ENCODE measurements at regions not wholly inside any gene's neighbourhood (a gene's known extent, or its start where the extent isn't known, plus 50 kb on each side); places are given as distances from the start of the nearest gene placed in this dataset.

DNA sequence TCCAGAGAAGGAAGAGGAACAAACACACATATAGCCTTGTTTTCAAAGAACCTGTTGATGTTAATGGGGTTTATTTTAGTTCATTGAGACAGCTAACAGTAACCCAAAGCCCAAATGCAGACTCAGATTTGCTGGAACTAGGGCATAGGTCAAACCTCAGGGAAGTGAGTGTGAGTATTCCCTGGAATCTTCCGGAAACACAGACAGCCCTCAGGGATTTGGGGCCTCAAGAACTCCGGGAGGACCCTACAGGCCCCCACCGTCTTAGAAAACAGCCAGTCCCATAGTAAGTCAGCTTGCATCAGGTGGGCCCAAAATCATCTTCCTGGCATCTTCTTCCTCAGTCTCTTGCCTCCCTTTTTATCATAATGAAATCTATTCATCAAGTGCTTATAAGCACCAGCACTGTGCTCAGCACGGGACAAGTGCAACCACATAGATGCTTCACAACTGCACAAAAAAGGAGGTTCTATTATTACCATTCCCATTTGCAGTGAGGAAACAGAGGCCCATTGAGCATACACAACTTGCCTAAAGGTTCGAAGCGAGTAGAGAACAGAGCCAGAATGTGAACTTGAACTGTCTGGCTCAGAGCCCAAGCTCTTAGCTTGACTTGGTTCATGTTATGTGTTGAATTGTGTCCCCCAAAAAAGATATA is 50.2 kb upstream of the BCL11A start:
- H3K27ac ChIP-seq, result no peak overlapping the region

DNA sequence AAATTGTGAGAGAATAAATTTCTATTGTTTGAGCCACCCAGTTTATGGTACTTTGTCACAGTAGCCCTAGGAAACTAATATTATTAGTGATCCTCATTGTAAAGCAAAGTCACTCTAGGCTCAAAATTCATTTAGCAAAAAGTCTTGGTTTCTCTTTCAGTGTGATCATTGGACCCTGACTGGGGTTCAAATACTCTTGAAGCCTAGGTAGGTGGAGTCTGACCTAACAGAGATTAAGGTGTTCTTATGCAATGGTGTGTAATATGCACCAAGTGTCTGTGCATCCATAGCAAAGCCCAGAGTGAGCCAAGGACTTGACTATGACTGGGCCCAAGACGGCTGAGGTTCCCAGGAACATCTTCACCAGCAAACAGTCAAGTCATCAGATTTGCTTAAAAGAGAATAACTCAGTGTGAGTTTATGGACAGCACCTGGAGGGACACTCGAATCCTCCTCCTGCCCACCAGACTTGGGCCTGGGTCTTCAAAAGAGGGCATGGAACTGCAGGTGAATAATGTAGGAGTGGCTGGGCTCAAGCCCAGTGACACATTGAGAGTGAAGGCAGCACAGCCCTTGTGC is 51.1 kb upstream of the BCL11A start:
- TF ChIP-seq ZFX (IDR thresholded peaks at IDR 0.05), result no peak
- TF ChIP-seq, protein P1, sequence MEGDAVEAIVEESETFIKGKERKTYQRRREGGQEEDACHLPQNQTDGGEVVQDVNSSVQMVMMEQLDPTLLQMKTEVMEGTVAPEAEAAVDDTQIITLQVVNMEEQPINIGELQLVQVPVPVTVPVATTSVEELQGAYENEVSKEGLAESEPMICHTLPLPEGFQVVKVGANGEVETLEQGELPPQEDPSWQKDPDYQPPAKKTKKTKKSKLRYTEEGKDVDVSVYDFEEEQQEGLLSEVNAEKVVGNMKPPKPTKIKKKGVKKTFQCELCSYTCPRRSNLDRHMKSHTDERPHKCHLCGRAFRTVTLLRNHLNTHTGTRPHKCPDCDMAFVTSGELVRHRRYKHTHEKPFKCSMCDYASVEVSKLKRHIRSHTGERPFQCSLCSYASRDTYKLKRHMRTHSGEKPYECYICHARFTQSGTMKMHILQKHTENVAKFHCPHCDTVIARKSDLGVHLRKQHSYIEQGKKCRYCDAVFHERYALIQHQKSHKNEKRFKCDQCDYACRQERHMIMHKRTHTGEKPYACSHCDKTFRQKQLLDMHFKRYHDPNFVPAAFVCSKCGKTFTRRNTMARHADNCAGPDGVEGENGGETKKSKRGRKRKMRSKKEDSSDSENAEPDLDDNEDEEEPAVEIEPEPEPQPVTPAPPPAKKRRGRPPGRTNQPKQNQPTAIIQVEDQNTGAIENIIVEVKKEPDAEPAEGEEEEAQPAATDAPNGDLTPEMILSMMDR (conservative IDR thresholded peaks at IDR 0.05), result no peak
- no peak overlapping the region for H3K27ac ChIP-seq

More for the DNA sequence above, 50.2 kb upstream of the BCL11A start:
- TF ChIP-seq, protein P1 (conservative IDR thresholded peaks at IDR 0.05), result no peak
- TF ChIP-seq ZFX (IDR thresholded peaks at IDR 0.05), result no peak

DNA sequence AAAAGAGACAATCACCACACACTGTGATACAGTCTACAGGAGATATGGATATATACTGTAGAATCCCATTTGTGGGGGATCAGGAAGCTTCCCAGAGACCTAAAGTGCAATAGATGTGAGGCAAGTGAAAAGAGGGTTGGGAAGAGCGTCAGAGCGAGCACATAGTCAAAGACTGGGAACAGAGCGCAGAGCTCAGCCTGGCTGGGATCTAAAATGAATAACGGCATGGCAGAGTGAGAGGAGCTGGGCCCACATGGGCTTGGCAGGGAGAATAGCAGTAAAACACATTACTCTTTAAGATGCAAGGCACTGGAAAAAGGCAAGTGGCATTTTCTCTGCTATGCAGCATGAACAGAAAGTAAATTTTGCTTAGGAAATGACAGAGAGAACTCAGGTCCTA is 52.4 kb upstream of the BCL11A start:
- H3K27ac ChIP-seq, result no peak overlapping the region
- TF ChIP-seq ZFX (IDR thresholded peaks at IDR 0.05), result no peak
- TF ChIP-seq, protein P1 (conservative IDR thresholded peaks at IDR 0.05), result no peak

DNA sequence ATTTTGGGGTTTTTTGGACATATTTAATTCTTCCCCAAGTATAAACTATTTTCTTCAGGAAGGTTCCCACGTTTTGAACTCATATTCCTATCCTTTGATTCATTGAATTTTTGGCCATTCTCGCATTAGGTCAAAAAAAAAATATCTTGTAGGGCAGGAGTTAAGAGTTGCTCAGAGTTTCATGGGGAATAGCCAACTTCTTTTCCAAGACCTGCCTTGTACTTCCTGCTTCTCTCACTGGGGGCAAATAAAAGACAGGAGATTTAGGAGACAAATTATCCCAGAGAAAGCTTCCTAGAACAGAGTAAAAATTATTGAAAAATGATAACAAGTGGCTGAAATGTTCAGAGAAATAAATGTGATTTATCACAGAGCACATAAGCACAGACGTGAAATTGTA is 55.2 kb upstream of the BCL11A start:
- TF ChIP-seq ZFX (IDR thresholded peaks at IDR 0.05), result no peak
- TF ChIP-seq, protein P1 (conservative IDR thresholded peaks at IDR 0.05), result no peak
- H3K27ac ChIP-seq, result no peak overlapping the region

DNA sequence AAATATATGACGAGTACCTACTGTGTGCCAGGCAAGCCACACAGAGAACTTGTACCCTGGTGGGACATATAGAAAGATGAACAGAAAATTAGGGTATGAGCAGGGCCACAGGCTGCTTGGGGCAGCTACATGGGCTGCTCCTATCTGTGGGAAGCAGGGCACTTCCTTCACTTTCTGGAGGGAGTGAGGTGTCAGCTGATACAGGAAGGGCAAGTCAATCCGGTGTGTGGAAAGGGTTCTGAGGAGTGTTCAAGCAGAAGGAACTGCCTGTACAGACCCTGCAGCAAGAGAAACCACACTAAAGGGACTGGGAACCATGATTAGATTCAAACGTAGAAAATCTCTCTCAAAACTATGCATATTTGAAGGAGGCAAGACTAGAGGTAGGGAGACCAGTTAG is 58.6 kb upstream of the BCL11A start:
- H3K27ac ChIP-seq, result no peak overlapping the region
- no peak for TF ChIP-seq ZFX (IDR thresholded peaks at IDR 0.05)
- TF ChIP-seq, protein P1 (conservative IDR thresholded peaks at IDR 0.05), result no peak

DNA sequence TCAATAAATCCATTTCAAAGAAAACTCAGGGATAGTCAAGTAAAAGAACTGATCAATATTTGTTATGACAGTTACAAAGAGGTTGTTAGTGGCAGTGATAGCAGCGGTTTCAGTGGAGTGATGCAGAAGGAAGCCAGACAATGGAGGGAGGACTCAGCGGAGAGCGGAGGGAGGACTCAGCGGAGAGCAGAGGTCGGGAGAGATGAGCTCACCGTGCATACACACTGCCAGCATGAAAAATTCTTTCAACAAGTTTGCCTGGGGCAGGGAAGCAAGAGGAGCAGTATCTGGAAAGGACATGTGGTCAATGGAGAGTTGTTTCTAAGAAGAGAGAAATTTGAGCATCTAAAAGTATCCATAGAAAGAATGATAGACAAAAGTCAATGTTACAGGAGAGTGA is 60.9 kb upstream of the BCL11A start:
- TF ChIP-seq, protein P1 (conservative IDR thresholded peaks at IDR 0.05), result no peak
- TF ChIP-seq ZFX (IDR thresholded peaks at IDR 0.05), result no peak
- no peak overlapping the region for H3K27ac ChIP-seq

DNA sequence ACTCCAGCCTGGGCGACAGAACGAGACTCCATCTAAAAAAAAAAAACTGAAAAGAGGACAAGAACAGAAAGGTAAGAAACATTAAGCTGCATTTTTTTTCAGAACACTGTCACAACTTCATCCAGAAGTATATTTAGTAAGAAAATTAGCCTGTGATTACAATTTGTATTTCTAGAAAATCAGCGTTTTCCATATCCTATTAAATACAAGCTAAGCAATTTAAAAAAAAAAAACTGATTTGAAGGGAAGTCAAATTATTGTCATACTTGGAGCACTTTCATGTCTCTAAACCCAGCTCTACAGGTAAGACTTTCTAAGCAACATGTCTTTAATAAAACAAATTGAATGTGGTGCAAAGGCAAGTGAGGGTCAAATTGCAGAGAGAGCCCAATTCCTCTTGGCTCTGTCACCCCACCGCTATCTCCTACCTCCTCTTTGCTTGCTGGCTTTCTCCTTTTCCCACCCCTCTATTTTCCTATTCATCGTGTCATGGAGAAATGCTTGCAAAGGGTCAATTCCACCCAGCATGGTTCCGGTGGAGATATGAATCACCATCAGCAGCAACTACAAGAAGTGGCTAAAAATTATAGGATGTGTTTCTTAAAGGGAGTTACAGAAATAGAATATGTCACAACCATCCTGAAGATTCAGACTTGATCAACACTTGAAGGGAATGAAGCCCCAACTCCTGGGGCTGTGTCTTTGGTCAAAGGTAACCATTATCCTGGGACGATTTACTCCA is 68.4 kb upstream of the BCL11A start:
- H3K27ac ChIP-seq, result no peak overlapping the region
- TF ChIP-seq ZFX (IDR thresholded peaks at IDR 0.05), result no peak
- TF ChIP-seq, protein P1 (conservative IDR thresholded peaks at IDR 0.05), result no peak
